ENCODE measurements at regions not wholly inside any gene's neighbourhood (a gene's known extent, or its start where the extent isn't known, plus 50 kb on each side); places are given as distances from the start of the nearest gene placed in this dataset.
"Not testable (repeated sequence)": the region's sequence is repeated elsewhere in the genome, so short reads cannot be mapped to it uniquely, and the experiment has no call there.

DNA sequence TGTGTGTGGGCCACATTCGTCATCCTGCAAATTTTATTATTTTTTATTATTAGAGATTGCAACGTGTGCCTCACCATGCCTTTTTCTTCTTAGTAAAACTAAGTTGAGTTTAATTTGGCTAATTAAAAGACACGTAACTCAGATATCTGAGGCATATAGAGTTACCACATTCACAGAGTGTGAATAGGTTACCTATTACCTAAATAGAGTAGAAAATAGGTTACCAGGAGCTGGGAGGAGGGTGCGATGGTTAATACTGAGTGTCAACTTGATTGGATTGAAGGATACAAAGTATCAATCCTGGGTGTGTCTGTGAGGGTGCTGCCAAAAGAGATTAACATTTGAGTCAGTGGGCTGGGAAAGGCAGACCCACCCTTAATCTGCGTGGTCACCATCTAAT is 116.3 kb upstream of the CARD11 start:
- TF ChIP-seq, protein P1, sequence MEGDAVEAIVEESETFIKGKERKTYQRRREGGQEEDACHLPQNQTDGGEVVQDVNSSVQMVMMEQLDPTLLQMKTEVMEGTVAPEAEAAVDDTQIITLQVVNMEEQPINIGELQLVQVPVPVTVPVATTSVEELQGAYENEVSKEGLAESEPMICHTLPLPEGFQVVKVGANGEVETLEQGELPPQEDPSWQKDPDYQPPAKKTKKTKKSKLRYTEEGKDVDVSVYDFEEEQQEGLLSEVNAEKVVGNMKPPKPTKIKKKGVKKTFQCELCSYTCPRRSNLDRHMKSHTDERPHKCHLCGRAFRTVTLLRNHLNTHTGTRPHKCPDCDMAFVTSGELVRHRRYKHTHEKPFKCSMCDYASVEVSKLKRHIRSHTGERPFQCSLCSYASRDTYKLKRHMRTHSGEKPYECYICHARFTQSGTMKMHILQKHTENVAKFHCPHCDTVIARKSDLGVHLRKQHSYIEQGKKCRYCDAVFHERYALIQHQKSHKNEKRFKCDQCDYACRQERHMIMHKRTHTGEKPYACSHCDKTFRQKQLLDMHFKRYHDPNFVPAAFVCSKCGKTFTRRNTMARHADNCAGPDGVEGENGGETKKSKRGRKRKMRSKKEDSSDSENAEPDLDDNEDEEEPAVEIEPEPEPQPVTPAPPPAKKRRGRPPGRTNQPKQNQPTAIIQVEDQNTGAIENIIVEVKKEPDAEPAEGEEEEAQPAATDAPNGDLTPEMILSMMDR (IDR thresholded peaks at IDR 0.05): not testable (repeated sequence)
- not testable (repeated sequence) for TF ChIP-seq POLR2A (IDR thresholded peaks at IDR 0.05)
